ENCODE measurements at regions not wholly inside any gene's neighbourhood (a gene's known extent, or its start where the extent isn't known, plus 50 kb on each side); places are given as distances from the start of the nearest gene placed in this dataset.

DNA sequence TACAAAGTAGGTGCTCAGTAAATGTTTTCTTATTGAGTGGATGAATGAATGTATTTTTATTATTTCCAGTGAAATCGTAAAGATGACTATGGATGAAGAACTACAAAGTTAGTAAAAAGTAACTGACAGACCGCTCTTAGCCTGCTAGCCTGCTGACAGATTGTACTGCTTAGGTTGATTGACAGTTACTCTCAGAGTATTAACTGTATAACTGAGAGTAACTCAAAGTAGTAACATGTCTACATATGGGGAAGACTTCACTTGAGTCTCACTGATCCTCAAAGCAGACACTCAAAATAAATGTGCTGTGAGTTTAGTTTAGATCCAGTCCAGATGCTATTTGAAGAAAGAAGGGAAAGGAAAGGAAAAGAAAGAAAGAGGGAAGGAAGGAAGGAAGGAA, 272.3 kb upstream of the AMIGO2 start:
- DNase-seq, result no peak
- TF ChIP-seq, protein P1, sequence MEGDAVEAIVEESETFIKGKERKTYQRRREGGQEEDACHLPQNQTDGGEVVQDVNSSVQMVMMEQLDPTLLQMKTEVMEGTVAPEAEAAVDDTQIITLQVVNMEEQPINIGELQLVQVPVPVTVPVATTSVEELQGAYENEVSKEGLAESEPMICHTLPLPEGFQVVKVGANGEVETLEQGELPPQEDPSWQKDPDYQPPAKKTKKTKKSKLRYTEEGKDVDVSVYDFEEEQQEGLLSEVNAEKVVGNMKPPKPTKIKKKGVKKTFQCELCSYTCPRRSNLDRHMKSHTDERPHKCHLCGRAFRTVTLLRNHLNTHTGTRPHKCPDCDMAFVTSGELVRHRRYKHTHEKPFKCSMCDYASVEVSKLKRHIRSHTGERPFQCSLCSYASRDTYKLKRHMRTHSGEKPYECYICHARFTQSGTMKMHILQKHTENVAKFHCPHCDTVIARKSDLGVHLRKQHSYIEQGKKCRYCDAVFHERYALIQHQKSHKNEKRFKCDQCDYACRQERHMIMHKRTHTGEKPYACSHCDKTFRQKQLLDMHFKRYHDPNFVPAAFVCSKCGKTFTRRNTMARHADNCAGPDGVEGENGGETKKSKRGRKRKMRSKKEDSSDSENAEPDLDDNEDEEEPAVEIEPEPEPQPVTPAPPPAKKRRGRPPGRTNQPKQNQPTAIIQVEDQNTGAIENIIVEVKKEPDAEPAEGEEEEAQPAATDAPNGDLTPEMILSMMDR (IDR thresholded peaks at IDR 0.05), result no peak
- ChIA-PET POLR2A (interaction anchor here (0.6 kb wide), 2 partner anchors 39 to 59 kb away, joined by 3 read pairs; no protein-coding TSS in a partner anchor), CTCF (interaction anchor here (1.1 to 1.3 kb wide), 3 partner anchors 44 to 46 kb away, joined by 3 to 6 read pairs (median 4); no protein-coding TSS in a partner anchor)
- ATAC-seq, result no peak
- peaks cover 40% of the 10 kb centered on the region for H3K36me3 Mint-ChIP-seq (ENCODE audit: low read depth)
- intact Hi-C loops (cut with micrococcal nuclease), result loop anchor here (5.0 kb wide), 1 partner anchor 45 kb away; no protein-coding TSS in a partner anchor
- no peaks in the 10 kb centered on the region for H3K27me3 Mint-ChIP-seq
- peak overlapping the region; percentile 96 for H3K27ac Mint-ChIP-seq
- peaks cover 80% of the 10 kb centered on the region for H3K4me1 Mint-ChIP-seq (ENCODE audit: low read depth)
- peak overlapping the region; percentile 40 for H3K4me3 Mint-ChIP-seq
- H3K9me3 Mint-ChIP-seq, result peaks cover 1% of the 10 kb centered on the region

DNA sequence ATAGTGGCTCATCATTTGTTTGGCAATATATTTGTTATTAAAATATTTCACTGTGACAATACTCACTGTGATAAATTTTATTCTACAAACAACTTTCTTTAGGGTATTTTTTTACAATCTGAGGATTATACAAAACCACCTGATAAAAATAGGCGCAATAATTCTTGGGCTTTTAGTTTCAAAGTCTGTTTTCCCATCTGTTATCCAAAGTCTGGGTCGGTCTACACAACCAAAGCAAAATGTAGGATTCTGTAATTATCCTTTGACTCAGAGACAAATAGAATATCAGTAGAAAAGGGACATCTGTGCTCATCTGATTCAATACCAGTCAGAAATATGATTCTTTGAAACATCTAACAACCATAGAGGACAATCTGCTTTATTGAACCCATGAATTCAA, 271.8 kb upstream of the AMIGO2 start:
- intact Hi-C loops (cut with micrococcal nuclease), result loop anchor here (5.0 kb wide), 1 partner anchor 44 kb away; no protein-coding TSS in a partner anchor
- CTCF ChIA-PET, result no interaction called here
- Mint-ChIP-seq H3K9me3 (peaks cover 1% of the 10 kb centered on the region), H3K4me1 (ENCODE audit: low read depth) (peaks cover 80% of the 10 kb centered on the region), H3K27ac (peak overlapping the region; percentile 96), H3K4me3 (peak overlapping the region; percentile 11), H3K27me3 (no peaks in the 10 kb centered on the region), H3K36me3 (ENCODE audit: low read depth) (peaks cover 35% of the 10 kb centered on the region)
- TF ChIP-seq, protein P1 (IDR thresholded peaks at IDR 0.05), result no peak
- DNase-seq, result no peak
- ATAC-seq, result no peak
- POLR2A ChIA-PET, result interaction anchor here (0.6 kb wide), 1 partner anchor 40 kb away, joined by 3 read pairs; no protein-coding TSS in a partner anchor

DNA sequence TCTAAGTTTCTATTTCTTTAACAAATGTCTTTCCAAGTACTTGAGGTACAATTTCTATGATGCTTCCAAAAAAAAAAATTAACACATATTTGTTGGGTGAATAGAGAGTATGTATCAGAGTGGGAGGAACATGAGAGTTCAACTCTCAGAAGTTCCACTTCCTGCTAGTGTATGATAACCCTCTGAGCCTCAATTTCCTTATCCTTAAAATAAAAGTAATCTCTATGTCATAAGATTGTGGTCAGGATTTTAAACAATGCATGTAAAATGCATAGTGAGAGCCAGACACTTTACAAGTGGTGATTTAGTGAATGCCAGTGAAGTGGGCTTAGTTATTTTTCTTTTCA, 270.3 kb upstream of the AMIGO2 start:
- H3K27ac Mint-ChIP-seq, result peak overlapping the region; percentile 96
- H3K36me3 Mint-ChIP-seq (ENCODE audit: low read depth), result peaks cover 35% of the 10 kb centered on the region
- DNase-seq, result no peak
- H3K4me1 Mint-ChIP-seq (ENCODE audit: low read depth), result peaks cover 77% of the 10 kb centered on the region
- H3K4me3 Mint-ChIP-seq, result peak overlapping the region; percentile 62
- no peaks in the 10 kb centered on the region for H3K27me3 Mint-ChIP-seq
- ATAC-seq, result peak; percentile 83
- ChIA-PET POLR2A (interaction anchor here (1.2 to 1.6 kb wide), 3 partner anchors 12 to 132 kb away, joined by 4 to 5 read pairs (median 4); no protein-coding TSS in a partner anchor), CTCF (no interaction called here)
- intact Hi-C loops (cut with micrococcal nuclease), result loop anchor here (5.0 kb wide), 1 partner anchor 43 kb away; no protein-coding TSS in a partner anchor
- TF ChIP-seq, protein P1 (IDR thresholded peaks at IDR 0.05), result no peak
- no peaks in the 10 kb centered on the region for H3K9me3 Mint-ChIP-seq

DNA sequence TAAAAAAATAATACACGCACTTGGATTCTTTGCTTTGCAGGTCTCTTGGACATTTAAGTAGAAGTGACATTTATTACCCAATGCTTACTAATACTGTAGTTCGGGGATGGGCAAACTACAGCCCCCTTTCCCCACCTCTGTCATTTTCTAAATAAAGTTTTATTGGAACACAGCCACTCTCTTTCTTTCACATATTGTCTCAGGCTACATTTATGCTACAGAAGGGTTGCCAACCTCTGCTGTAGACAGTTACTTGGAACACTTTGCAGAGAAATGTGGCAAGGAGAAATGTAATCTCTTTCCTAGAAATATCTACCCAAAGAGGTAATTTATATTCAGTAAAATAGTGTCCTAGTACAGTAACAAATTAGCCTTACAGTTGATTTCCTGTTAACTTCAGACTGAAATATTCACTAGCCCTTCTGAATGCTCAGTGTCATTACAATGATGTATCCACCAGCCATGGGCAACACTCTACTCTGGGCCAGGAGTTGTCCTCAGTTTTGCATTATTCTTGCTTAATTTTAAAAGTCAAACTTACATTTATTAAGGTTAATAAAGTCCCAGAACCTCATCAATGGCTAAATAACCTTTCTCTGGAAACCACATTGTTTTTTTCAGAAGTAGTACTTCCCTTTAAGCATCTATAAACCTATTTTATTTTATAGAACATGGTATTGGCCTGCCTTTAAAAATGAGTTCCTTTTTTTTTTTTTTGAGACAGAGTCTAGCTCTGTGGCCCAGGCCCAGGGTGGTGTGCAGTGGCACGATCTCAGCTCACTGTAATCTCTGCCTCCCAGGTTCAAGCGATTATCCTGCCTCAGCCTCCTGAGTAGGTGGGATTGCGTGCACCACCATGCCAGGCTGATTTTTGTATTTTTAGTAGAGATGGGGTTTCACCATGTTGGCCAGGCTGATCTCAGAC, 269.6 kb upstream of the AMIGO2 start:
- POLR2A ChIA-PET, result interaction anchor here (0.9 to 1.6 kb wide), 6 partner anchors 13 to 133 kb away, joined by 3 to 5 read pairs (median 4); no protein-coding TSS in a partner anchor
- CTCF ChIA-PET, result no interaction called here
- H3K4me3 Mint-ChIP-seq, result peak overlapping the region; percentile 62

More for the DNA sequence above, 269.6 kb upstream of the AMIGO2 start:
- Mint-ChIP-seq H3K27ac (peak overlapping the region; percentile 96), H3K4me1 (ENCODE audit: low read depth) (peaks cover 77% of the 10 kb centered on the region), H3K9me3 (no peaks in the 10 kb centered on the region), H3K27me3 (no peaks in the 10 kb centered on the region), H3K36me3 (ENCODE audit: low read depth) (peaks cover 38% of the 10 kb centered on the region)
- TF ChIP-seq, protein P1 (IDR thresholded peaks at IDR 0.05), result no peak
- intact Hi-C loops (cut with micrococcal nuclease), result loop anchor here (5.0 kb wide), 1 partner anchor 42 kb away; no protein-coding TSS in a partner anchor
- peak; percentile 73 for ATAC-seq
- peak; percentile 70 for DNase-seq

Measured in activated CD8-positive, alpha-beta T cell treated with anti-CD3 and anti-CD28 coated beads for 36 hours (primary cell).